RPMI8226 (cell line): ENCODE measurements at regions not wholly inside any gene's neighbourhood (a gene's known extent, or its start where the extent isn't known, plus 50 kb on each side); places are given as distances from the start of the nearest gene placed in this dataset.

Experiments
- DNase-seq: peaks from one replicate; pipeline ENCODE4 v3.0.0-alpha.2; 2015

- peak; percentile 30 for DNase-seq
These were observed 55.0 kb upstream of the PRDM5 start for GRCh38 chr4:120977435-120977997.

GRCh38 chr4:120973207-120973606, 50.7 kb upstream of the PRDM5 start:
- no peak for DNase-seq
